HCT116 (cell line): ENCODE measurements at regions not wholly inside any gene's neighbourhood (a gene's known extent, or its start where the extent isn't known, plus 50 kb on each side); places are given as distances from the start of the nearest gene placed in this dataset.
"Not testable (repeated sequence)": the region's sequence is repeated elsewhere in the genome, so short reads cannot be mapped to it uniquely, and the experiment has no call there.

ENCODE experiments used
- ATAC-seq: fragments of 200-7000 bp; cut with Tn5 transposase; 2 replicates; pipeline ENCODE4 v1.9.1; 2020; ENCODE audit warnings: mild to moderate bottlenecking, moderate library complexity
- BruUV-seq: library from RNA; stranded (reverse); fragments of 400-500 nt; replicated peaks from 2 replicates; lab custom pipeline; 2021; lab: Mats Ljungman, UMichigan
- CTCF ChIA-PET: fragments of 300-600 bp; sonication (Branson Sonifier 250); formaldehyde crosslinking; loops from one replicate; lab custom pipeline; 2021; ENCODE audit warnings: antibody characterized with exemption; lab: Charles Lee
- POLR2A ChIA-PET: fragments of 300-600, 350-600 bp; sonication (Branson Sonifier 250); formaldehyde crosslinking; loops from one replicate; lab custom pipeline; 2021; ENCODE audit warnings: antibody characterized with exemption; lab: Charles Lee
- RAD21 ChIA-PET, 2 experiments: fragments of 300-600 bp; sonication (Branson Sonifier 250); formaldehyde crosslinking; loops; one replicate each; lab custom pipeline; 2023; ENCODE audit warnings: low total read pairs in 2 of 2; ENCODE audit not compliant: uncharacterized antibody in 2 of 2, unreplicated experiment in 2 of 2, low non-redundant PET in 1 of 2; lab: Charles Lee
- DNase-seq: peaks from one replicate; pipeline ENCODE4 v3.0.0-alpha.2; 2010; ENCODE audit warnings: low read depth, low spot score
- H2AFZ ChIP-seq: fragments of 200-600 bp; shearing (Covaris generic), sonication (generic); 2 replicates; pipeline ENCODE4 v1.6.1; 2017; ENCODE audit warnings: low read depth, mixed run types, mixed read lengths, antibody characterized with exemption, low read length; ENCODE audit not compliant: poor library complexity, severe bottlenecking
- H3K27ac ChIP-seq: 2 replicates; pipeline ENCODE4 v1.5.1; 2012; ENCODE audit warnings: low read depth, low read length
- H3K27me3 ChIP-seq: fragments of 200-600 bp; sonication (generic); 2 replicates; pipeline ENCODE4 v1.6.1; 2016; ENCODE audit warnings: mixed run types, low read length, mixed read lengths; ENCODE audit not compliant: insufficient read depth
- H3K36me3 ChIP-seq, 2 experiments: fragments of 200-500 bp in 1 of 2; fragments of 200-600 bp in 1 of 2; sonication (Bioruptor generic) in 1 of 2; sonication (generic) in 1 of 2; 2 replicates each; pipeline versions ENCODE4 v1.5.1 to v1.6.1; 2014 to 2016; ENCODE audit warnings: low read length in 2 of 2, inconsistent platforms in 1 of 2, mixed read lengths in 1 of 2, mixed run types in 1 of 2; ENCODE audit not compliant: insufficient read depth in 2 of 2, control insufficient read depth in 1 of 2
- H3K4me1 ChIP-seq, 2 experiments: fragments of 200-600 bp in 1 of 2; sonication (generic) in 1 of 2; 2 replicates each; pipeline versions ENCODE4 v1.5.1 to v1.6.1; 2012 to 2017; ENCODE audit warnings: low read length in 2 of 2, inconsistent platforms in 1 of 2, mild to moderate bottlenecking in 1 of 2, mixed read lengths in 1 of 2, mixed run types in 1 of 2, moderate library complexity in 1 of 2; ENCODE audit not compliant: insufficient read depth in 2 of 2, control insufficient read depth in 1 of 2
- H3K4me2 ChIP-seq: fragments of 200-600 bp; sonication (generic); 2 replicates; pipeline ENCODE4 v1.6.1; 2017; ENCODE audit warnings: mixed run types, low read length, mixed read lengths
- H3K4me3 ChIP-seq, 2 experiments: fragments of 200-600 bp in 1 of 2; sonication (generic) in 1 of 2; replicated peaks in 1 of 2; 2 replicates each; pipeline ENCODE4 v1.5.1; 2011 to 2016; ENCODE audit warnings: low read length in 2 of 2, control low read depth in 1 of 2, low read depth in 1 of 2, mild to moderate bottlenecking in 1 of 2, mixed read lengths in 1 of 2, mixed run types in 1 of 2
- H3K79me2 ChIP-seq: fragments of 200-600 bp; sonication (generic); 2 replicates; pipeline ENCODE4 v1.6.1; 2017; ENCODE audit warnings: mild to moderate bottlenecking, mixed run types, low read length, moderate library complexity, mixed read lengths; ENCODE audit not compliant: insufficient read depth
- H3K9ac ChIP-seq: fragments of 200-600 bp; sonication (generic); 2 replicates; pipeline ENCODE4 v1.6.1; 2016; ENCODE audit warnings: low read length, mixed read lengths
- H3K9me2 ChIP-seq: fragments of 200-600 bp; sonication (generic), shearing (Covaris generic); 2 replicates; pipeline ENCODE4 v1.6.1; 2017; ENCODE audit warnings: mixed run types, mild to moderate bottlenecking, moderate library complexity; ENCODE audit not compliant: insufficient read depth
- H3K9me3 ChIP-seq, 2 experiments: fragments of 200-500 bp in 1 of 2; fragments of 200-600 bp in 1 of 2; sonication (Bioruptor generic) in 1 of 2; sonication (generic) in 1 of 2; 2 replicates each; pipeline ENCODE4 v1.6.1; 2014 to 2017; ENCODE audit warnings: low read length in 2 of 2, mixed read lengths in 2 of 2, inconsistent platforms in 1 of 2, low read depth in 1 of 2, mild to moderate bottlenecking in 1 of 2, mixed run types in 1 of 2, moderate library complexity in 1 of 2; ENCODE audit not compliant: control insufficient read depth in 1 of 2, insufficient read depth in 1 of 2
- H4K20me1 ChIP-seq: fragments of 200-600 bp; sonication (generic), shearing (Covaris generic); 2 replicates; pipeline ENCODE4 v1.6.1; 2017; ENCODE audit warnings: mixed run types, mild to moderate bottlenecking, moderate library complexity; ENCODE audit not compliant: insufficient read depth
- CEBPB ChIP-seq: IDR thresholded peaks from 2 replicates; pipeline ENCODE4 v1.6.1; 2012; ENCODE audit warnings: low read depth
- EZH2 ChIP-seq: fragments of 200-600 bp; sonication (generic); IDR thresholded peaks from 2 replicates; pipeline ENCODE4 v1.6.1; 2017; ENCODE audit warnings: antibody characterized with exemption, mixed run types
- EZH2phosphoT487 ChIP-seq: fragments of 200-600 bp; IDR thresholded peaks from 2 replicates; pipeline ENCODE4 v1.6.1; 2018; ENCODE audit warnings: antibody characterized with exemption, borderline replicate concordance
- FOSL1 ChIP-seq: IDR thresholded peaks from 2 replicates; pipeline ENCODE4 v1.6.1; 2012; ENCODE audit warnings: low read depth
- POLR2A ChIP-seq: IDR thresholded peaks from 2 replicates; pipeline ENCODE4 v1.7.0; 2011; ENCODE audit warnings: borderline replicate concordance; ENCODE audit not compliant: insufficient read depth, insufficient read length; ENCODE audit errors: extremely low read depth
- POLR2AphosphoS5 ChIP-seq: IDR thresholded peaks from 2 replicates; pipeline ENCODE4 v1.6.1; 2011; ENCODE audit warnings: mild to moderate bottlenecking, low read depth, low read length, moderate library complexity
- intact Hi-C: fragments of 100-400 bp; cut with micrococcal nuclease; formaldehyde crosslinking; loops from 2 replicates; pipeline ENCODE4 v1.10.0; 2022
- TF ChIP-seq, protein P1 (sequence below), 3 experiments: fragments of 200-600 bp in 1 of 3; sonication (generic) in 1 of 3; IDR thresholded peaks in 2 of 3; conservative IDR thresholded peaks in 1 of 3; 2 replicates each; pipeline ENCODE4 v1.5.1; 2012 to 2017; ENCODE audit warnings: low read depth in 2 of 3, low read length in 2 of 3, antibody characterized with exemption in 1 of 3, borderline replicate concordance in 1 of 3, control low read depth in 1 of 3, mild to moderate bottlenecking in 1 of 3, mixed read lengths in 1 of 3, mixed run types in 1 of 3, moderate library complexity in 1 of 3; ENCODE audit not compliant: insufficient read depth in 1 of 3

DNA sequence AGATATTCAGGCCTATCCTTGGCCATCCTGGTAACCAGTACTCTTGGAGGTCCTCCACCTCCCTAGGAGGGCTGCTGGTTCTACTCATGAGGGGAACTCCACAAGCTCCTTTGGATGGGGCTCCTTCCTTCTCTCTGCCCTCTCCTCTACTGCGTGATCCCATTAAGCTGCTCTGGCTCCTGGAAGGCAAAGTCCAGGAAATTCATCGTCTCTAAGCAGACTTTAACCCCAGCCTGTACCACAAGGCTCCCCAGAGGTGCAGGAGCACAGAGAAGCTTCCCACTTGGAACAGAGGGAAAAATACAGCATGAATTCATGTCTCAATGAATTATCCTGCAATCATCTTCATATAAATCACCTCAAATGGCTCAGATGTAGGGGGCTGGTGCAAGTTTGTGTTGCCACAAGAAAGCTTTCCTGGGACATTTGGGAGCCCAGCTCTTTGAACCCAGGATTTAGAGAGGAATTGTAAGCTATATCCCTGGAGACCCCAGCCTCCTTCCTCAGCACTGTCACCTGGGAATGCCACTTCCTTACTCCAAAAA lies 355.4 kb downstream of the CDC5L start (continued):
- no peak for TF ChIP-seq EZH2phosphoT487
- TF ChIP-seq FOSL1 = no peak
- TF ChIP-seq POLR2AphosphoS5 = no peak
- no peak for TF ChIP-seq POLR2A

DNA sequence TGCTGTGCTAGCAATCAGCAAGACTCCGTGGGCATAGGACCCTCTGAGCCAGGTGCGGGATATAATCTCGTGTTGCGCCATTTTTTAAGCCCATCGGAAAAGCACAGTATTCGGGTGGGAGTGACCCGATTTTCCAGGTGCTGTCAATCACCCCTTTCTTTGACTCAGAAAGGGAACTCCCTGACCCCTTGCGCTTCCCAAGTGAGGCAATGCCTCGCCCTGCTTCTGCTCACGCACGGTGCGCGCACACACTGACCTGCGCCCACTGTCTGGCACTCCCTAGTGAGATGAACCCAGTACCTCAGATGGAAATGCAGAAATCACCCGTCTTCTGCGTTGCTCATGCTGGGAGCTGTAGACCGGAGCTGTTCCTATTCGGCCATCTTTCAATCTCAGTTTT lies 372.6 kb downstream of the CDC5L start:
- H2AFZ ChIP-seq, H3K4me3 ChIP-seq, RAD21 ChIA-PET, H3K9me2 ChIP-seq, ATAC-seq, intact Hi-C loops, H3K4me1 ChIP-seq, CTCF ChIA-PET, POLR2A ChIA-PET, H3K9me3 ChIP-seq, H3K27me3 ChIP-seq, H3K79me2 ChIP-seq, H3K36me3 ChIP-seq, H3K27ac ChIP-seq, H3K9ac ChIP-seq, BruUV-seq, H3K4me2 ChIP-seq, H4K20me1 ChIP-seq, DNase-seq: not testable (repeated sequence)

DNA sequence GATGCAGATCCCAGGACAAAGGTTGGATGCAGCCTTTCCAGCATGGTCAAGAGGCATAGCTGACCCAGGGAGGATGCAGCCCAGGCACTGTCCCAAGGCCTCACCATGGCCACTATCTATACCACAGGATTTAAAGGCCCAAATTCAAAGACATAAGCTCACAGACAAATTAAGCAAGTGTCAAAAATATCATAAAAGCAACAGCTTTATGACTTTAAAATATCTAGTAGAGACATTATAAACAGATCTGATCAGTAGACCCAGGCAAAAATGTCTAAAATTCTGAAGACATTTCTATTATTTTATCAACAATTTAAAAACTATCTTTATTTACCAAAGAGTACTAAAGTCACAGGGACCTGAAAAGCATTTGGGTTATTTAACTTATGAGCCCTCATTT lies 373.5 kb downstream of the CDC5L start:
- H3K27ac ChIP-seq = no peak overlapping the region
- no peaks in the 10 kb centered on the region for H3K36me3 ChIP-seq
- H3K27me3 ChIP-seq = no peaks in the 10 kb centered on the region
- no peaks in the 10 kb centered on the region for H3K9me2 ChIP-seq
- BruUV-seq = no TSS peak
- H3K4me2 ChIP-seq = no peak overlapping the region
- no peak overlapping the region for H2AFZ ChIP-seq
- peaks cover 0 to 3% of the 10 kb centered on the region in 2 experiments; a peak in 1 of 4 replicates for H3K9me3 ChIP-seq
- no peaks in the 10 kb centered on the region for H3K79me2 ChIP-seq
- H3K4me1 ChIP-seq = no peaks in the 10 kb centered on the region
- H3K4me3 ChIP-seq = no peak overlapping the region
- intact Hi-C loops = no loop called here
- no peak overlapping the region for H3K9ac ChIP-seq
- no peaks in the 10 kb centered on the region for H4K20me1 ChIP-seq
- ChIA-PET POLR2A (no interaction called here), RAD21 (no interaction called here), CTCF (no interaction called here)
- ATAC-seq (no peak), DNase-seq (peak; percentile 0)
- TF ChIP-seq, protein P1, sequence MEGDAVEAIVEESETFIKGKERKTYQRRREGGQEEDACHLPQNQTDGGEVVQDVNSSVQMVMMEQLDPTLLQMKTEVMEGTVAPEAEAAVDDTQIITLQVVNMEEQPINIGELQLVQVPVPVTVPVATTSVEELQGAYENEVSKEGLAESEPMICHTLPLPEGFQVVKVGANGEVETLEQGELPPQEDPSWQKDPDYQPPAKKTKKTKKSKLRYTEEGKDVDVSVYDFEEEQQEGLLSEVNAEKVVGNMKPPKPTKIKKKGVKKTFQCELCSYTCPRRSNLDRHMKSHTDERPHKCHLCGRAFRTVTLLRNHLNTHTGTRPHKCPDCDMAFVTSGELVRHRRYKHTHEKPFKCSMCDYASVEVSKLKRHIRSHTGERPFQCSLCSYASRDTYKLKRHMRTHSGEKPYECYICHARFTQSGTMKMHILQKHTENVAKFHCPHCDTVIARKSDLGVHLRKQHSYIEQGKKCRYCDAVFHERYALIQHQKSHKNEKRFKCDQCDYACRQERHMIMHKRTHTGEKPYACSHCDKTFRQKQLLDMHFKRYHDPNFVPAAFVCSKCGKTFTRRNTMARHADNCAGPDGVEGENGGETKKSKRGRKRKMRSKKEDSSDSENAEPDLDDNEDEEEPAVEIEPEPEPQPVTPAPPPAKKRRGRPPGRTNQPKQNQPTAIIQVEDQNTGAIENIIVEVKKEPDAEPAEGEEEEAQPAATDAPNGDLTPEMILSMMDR (IDR thresholded peaks at IDR 0.05 in 2 of 3, conservative IDR thresholded peaks at IDR 0.05 in 1 of 3; ENCODE audit: borderline replicate concordance in 1 of 3, insufficient read depth in 1 of 3, low read depth in 2 of 3, low read length in 2 of 3) = no peak
- TF ChIP-seq CEBPB = no peak
- no peak for TF ChIP-seq EZH2phosphoT487
- no peak for TF ChIP-seq POLR2A
- no peak for TF ChIP-seq EZH2
